Suppressor macrophage treated with lipopolysaccharide for 4 hours (primary cell): ENCODE measurements at regions not wholly inside any gene's neighbourhood (a gene's known extent, or its start where the extent isn't known, plus 50 kb on each side); places are given as distances from the start of the nearest gene placed in this dataset.

Experiments
- DNase-seq: peaks from one replicate; pipeline ENCODE4 v3.0.0-alpha.2; 2020

DNA sequence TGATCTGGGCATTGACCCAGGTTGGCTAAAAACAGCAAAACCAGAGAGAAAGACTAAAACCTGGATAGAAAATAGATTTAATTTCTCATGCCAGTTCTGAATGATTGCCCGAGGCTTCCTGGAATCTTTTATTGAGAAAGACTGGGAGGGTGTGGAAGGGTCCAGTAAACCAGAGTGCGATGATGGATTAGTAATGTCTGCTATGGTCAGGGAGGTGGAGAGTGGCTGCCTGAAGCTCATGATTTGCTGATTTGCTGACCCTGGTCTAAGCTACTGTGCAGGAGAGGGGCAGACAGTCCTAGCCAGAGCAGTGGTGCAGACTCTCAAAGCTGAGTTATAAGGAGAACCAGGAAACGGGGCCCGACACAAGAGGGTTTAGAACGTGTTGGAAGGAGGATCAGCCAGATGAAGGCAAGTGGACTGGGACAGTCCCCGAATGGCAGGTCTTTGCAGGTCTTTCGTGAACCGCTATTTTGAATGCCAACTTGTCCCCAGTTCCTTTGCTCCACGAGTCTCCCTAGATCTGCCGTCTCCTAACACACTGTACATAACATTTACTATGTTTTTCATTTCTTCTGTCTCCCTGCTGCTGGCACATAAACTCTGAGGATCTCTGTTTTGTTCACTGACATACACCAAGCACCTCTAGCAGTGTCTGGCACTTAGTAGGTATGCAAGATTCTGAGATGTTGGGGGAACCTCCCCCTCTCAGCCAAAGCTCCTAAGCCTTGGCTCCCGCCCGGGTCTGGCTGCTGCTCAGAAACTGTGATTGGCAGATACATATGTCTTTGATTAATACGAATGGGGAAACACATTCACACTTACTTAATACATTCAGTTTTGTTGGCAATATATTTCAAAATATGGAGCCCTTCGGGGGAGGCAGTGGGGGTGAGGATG is 237.3 kb upstream of the TNRC6C start:
- DNase-seq: no peak

DNA sequence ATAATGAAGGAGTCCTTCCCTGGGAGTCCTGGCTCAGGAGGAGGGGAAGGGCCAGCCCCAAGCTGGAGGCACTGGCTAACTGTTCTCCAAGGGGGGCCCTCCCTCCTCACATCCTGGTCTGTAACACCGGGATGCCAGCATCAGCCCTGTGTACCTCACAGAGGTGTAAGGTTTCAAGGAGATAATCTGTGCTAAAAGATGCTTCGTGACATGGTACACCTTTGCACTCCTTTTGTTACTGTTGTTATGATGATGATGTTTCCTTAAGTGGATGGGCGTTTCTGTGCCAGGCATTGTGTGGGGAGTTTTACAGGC is 236.7 kb upstream of the TNRC6C start:
- no peak for DNase-seq

DNA sequence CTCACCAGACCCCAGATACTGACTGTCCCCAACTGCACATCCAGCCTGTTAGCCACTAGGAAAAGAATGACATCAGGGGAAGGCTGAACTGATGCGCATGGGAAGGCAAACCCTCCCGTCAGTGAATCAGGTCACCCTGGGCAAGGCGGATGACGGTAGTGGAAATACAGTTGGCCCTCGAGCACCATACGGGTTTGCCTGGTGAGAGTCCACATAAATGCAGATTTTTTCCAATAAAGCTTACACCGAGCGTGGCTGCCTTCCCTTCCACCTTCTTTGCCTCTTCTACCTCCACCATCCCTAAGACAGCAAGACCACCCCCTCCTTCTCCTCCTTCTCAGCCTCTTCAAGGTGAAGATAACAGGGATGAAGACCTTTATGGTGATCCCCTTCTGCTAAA is 236.1 kb upstream of the TNRC6C start:
- DNase-seq: no peak

DNA sequence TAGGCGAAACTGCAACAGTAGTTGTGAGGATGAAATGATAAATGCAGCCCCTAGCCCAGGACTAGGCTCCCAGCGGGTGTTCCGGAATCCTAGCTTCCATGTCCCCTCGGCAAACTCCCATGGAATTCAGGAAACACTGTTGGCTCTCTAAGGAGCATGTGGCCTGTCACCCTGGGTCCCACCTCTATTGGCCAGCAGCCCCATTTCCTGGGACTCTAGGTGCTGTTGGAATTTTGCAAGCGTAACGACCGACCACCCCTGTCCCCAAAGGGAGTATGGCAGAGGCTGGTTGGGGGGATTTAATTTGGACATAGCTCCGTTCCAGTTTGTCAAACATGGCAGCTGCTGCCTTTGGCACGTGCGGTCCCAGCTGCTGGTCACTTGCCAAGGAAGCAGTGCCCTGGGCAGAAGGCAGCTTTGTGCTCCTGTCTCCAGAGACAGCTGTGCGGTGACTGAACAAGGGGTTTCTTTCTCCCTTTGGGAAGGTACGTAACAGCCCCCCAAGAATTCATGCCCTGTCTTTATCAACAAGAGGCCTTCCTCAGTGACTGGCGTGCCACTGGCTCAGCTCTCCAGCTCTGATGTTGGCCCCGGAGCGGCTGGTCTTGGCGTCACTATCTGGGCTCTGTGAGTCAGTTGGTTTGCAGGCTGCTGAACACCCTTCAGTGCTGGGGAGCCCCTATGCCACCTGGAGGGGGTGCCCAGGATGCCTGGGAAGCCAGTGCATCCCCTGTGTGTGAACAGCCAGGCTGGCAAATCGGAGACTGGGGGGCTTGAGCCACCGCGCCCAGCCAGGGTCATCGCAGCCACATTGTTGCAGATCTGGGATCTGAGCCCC is 235.2 kb upstream of the TNRC6C start:
- no peak for DNase-seq

DNA sequence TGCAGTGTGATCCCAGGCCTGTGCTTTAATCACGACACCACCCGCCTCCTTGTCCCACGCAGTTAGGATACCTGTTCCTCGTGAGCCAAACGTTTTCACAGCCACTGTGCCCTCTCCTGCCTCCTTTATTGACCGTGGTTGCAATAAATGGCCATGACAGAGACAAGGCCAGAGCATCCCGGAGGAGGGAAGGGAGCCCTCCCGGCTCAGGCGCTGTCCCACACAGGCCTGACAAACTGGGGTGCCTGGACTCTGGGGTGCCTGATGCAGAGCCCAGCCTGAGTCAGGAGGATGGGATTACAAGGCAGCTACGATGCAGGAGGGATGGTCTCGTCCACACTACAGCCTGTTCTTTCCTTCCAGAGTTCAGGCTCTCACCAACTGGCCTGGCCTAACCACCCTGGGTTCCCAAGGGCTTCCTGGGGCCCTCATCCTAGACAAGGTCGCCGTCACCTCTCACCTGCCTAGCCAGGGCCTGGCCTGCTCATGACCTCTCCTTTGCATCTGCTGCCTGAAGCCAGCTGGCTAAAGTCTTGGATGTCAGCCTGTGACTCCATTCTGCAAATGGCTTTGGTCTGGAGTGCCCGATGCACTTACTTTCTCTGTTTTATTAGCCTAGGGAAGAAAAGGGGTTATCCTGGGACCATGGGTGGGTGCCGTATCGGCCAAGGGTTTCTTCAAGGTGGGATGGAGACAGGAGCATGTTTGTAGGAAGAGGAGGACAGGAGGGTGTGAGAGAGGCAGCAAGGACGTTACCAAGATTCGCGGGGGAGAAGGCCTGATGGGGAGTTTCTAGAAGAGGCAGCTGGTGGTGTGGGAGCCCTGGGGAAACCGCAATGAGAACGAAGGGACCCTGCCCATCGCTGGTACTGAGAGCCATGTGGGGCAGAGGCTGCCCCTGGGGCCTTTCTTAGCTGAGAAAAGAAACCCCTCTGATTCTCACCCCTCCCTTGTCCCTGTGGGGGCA is 234.3 kb upstream of the TNRC6C start:
- no peak for DNase-seq

DNA sequence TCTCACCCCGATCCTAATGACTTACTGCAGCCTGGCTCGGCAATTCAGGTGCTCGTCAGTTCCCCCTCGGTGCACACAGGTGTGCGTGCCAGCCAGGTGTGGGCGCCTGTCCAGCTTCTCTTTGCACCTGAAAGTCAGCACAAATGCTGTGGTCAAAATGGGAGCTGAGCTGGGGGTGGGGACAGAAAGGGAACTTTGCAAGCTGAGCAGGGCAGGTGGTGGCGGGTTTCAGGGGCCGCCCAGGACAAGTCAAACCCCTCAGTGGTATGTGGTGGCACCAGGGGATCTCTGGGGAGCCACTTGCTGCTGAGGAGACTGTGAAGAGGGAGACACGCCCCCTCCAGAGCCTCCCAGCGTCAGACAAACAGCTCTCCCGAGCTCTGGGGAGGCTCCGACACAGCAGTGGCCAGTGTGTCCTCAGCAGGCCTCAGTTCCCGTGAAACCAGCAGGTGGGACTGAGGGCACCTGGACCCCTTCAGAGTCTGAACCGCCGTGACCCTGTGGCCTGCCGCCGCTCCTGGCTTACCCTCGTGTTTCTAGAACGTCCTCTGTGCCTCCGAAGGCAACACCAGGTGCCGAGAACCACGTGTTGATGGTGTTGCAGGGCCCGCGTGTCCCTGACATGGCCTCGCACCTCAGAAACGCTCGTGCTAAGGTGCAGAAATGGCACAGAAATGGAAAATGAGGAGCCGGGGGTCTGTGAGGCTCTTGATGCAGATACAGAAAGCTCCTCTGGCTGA is 233.5 kb upstream of the TNRC6C start:
- no peak for DNase-seq

DNA sequence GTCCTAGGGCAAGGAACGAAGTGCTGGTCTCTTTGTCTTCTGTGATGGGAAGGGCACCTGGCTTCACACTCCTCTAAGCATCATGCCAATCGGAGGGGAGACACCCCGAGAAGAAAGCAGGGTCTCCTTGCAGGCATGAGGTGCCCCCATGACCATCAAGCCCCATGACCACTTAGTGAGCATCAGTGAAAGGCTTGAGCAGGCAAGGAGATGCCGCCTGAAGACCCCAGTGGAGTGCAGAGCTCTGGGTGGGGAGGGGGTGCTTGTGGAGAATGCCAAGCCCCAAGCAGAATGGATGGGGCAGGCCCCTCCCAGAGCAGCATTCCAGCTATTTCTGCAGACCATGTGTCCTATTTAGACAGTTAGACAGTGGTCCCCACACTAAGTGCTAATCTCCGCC is 232.7 kb upstream of the TNRC6C start:
- no peak for DNase-seq

DNA sequence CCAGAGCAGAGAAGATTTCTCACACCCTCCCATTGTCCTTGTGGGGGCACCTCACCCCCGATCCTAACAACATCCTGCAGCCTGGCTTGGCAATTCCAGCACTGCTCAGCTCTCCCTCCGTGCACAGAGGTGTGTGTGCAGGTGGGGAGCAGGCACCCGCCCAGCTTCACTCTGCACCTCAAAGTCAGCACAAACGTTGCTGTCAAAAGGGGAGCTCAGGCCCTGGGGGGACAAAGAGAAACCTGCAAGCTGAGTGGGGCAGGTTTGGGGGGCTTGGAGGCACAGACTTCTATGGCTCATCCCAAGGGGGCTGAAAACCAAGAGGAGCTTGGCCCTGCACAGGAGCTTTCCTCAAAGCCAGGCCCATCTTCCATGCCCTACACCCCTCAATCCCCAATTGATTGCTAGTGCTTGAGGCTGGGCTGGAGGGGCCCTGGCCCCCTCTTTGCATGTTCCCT is 231.9 kb upstream of the TNRC6C start:
- DNase-seq: no peak

DNA sequence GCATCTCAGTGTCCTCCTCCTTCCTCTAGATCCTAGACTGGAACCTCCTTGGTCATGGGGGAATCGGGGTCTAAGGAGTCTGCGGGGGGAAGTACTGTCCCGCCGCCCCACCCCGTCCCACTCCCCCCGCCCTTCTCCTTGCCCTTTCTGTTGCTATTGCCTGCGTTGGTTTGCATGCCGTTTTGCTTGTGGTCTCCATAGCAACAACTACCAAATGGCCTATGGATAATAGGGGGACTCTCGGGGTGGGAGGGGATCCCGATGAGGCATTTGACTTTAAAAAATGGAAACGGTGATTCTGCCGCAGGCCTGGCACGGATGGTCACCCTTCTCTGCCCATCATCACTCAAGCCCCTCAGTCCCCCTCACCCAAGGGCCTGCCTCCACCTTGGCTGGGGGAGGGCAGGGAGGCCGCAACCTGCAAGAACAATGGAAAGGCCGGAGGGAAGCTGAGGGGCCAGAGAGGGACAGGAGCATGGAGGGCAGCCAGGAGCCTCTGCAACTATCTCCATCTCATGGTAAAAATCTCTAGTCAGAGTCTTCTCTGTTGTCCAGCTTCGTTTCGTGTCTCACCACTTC is 231.4 kb upstream of the TNRC6C start:
- DNase-seq: no peak

DNA sequence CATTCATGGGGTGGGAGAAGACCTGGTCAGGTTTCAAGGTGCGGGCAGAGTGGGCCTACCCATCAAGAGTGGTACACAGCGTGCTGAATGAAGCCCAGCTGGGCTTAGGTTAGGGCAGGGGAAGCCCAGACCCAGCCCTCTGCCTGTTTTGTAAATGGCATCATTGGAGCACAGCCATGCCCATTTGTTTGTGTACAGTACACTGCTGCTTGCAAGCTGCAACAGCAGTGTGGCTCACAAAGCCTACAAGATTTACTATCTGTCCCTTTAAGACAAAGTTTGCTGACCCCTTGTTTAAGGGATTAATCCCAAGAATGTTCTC is 230.1 kb upstream of the TNRC6C start:
- DNase-seq: no peak

DNA sequence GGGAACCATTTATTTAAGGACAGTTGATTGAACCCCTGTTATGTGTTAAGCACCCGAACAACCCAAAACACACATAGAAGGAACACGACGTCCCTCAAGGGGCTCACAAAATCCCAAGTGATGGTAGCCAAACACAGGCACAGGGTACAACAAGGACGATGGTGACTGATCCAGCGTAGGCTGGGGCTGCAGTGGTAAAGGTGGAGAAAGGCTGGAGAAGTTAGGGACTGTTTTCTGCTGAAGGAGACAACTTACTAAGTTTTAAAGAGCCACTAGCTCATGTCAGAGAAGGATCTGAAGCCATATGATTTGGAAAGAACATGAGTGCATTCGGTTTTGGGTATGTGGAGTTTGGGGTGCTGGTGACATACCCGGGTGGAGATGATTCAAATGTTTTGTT is 229.6 kb upstream of the TNRC6C start:
- no peak for DNase-seq

DNA sequence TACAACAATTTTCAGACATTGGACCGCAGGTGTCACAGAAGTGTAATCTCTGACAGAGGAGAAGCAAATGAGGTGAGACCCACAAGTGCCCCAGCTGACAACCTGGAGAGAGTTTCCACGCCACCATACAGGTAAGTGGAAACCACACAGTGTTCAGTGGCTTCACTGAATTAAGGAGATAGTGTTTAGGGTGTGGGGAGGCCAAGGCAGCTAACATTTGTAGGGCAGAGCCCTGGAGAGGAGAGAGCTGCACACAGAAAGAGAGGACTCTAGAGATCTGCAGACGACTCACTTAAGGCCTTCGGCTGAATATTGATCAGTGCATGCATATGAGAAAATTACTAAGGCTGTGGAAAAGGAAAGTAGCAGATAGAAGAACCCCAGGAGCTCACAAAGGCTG is 228.9 kb upstream of the TNRC6C start:
- no peak for DNase-seq

DNA sequence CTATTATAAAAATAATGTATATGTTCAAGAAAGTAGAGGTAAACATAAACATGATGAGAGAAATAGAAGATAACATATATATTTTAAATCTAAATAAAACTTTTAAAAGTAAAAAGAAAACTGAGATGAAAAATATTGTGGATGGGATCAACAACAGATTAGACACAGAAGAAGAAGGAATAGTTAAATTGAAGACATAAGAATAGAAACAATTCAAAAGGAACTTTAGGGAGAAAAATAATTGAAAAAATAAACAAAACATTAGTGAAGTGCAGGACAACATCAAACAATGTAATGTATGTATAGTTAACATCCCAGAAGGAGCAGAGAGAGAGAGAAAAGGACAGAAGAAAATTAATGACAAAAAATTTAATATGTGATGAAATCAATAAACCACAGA is 228.1 kb upstream of the TNRC6C start:
- DNase-seq: no peak

DNA sequence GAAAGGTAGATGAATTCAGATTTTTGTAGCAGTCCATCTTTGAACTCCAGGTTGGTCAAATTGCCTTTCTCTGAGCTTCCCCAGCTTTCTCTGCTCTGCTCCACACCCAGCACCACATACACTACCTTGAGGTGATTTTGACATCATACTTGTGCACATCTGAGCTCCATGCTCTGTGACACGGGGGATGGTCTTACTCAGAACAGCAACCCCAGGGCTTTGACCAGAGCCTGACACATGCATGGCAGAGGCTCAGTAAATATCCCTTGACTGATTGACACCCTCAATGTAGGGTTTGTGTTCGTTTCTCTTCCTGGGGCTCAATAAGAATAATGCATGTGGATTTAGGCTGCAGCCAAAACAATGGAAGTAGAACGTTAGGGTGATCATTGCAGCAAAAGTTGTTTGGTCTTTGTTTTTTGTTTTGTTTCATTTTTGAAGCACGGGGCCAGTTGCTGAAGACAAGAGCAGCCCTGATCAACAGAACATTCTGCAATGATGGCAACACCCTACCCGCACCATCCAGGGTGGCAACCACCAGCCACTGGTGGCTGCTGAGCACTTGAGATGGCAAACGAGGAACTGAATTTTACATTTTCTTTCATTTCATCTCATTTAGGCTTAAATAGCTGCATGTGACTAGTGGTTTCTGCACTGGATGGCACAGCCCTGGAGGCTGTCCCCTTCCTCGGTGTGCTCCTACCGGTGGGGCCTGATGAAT is 224.8 kb upstream of the TNRC6C start:
- DNase-seq: no peak

DNA sequence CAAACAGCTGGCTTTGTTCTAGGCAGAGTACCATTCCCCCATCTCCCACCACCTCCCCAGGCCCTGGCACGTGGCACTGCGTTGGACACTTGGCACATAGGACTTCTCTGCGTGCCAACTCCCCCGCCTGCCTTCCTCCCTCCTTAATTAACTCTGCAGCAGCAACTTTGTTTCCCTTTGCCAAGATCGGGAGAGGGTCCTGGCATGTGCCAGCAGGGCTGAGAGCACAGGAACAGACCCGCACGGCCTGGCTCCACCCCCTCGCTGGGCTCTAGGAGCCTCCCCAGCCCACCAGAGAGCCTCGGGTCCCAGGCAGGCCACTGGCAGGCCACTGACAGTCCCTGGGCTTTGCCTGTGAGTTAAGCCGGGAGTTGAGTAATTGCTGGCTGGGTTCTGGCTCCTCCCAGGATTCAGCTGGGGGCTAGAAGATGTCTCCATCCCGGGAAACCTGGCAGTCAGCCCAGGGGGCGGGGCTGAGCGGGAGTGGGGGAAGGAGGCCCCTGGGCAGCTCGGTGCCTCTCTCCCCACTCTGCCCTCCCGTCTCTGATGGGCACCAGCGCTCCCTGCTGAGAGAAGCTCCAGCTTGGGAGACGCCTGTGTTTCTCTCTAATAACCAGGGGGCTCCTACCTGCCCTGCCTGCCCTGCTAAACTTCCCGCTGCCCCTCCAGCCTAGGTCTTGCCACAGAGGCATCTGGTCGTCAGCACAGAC is 224.0 kb upstream of the TNRC6C start:
- no peak for DNase-seq

DNA sequence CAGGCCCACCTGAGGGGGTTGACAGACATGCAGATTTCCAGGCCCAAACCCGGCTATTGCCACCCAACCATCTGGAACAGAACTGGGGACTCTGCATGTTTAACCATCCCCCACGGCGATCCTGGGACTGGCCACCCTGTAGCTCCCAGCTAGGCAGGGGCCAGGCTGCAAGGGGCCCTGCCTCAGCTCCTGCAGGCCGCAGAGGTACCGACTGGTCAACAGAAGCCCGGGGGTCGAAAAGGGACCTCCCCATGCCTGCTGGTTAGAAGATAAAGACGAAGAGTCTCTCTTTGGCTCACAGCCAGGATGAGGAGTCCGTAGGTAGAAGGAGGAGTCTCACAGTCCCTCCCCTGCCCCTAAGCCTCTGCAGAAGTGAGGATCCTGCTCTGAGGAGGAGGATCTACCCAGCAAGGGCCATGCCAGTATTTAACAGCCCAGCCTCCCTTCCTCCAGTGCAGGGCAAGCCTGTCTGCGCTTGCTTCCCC is 223.4 kb upstream of the TNRC6C start:
- DNase-seq: no peak

DNA sequence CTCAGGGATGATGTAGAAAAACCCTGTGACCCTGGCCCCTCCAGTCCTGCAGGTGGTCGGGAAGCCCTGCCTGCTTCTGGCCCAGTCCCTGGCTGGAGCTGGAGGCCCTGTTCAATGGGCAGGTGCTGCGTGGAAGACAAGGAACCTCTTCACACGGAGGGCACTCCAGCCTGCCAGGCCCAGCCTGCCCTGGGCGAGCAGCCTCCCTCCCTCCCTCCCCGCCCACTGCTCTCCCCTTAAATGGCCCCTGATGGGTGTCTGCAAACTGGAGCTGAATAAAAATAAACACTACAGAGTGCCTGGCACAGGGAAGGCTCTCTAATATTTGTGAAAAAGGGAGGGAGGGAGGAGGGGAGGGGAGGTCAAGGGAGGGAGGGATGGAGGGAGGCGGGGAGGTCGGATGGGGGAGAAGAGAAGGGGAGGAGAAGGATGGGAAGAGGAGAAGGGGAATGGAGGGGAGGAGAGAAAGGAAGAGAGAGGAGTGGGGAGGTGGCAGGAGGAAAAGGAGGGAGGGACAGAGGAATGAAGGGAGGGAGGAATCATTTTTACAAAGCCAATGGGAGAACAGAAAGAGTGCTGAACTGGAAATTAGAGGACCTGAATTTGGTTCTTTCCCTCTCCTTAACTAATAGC is 222.8 kb upstream of the TNRC6C start:
- DNase-seq: no peak

DNA sequence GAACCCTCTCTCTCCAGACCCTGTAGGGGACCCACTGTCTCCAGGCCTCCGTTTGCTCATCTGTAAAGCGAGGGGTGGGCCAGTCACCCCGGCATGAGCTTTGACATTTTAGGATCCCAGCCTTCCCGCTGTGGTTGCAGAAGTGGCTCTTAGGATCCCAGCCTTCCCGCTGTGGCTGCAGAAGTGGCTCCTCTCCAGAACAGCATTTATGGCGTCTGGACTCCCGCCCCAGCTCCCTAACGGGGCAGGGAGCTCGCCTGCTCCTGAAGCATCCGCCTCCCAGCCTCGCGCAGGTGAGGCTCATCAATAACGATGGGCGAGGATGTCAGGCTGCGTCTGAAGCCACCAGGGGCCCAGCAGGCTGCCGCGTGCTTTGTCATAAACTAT is 222.3 kb upstream of the TNRC6C start:
- no peak for DNase-seq

DNA sequence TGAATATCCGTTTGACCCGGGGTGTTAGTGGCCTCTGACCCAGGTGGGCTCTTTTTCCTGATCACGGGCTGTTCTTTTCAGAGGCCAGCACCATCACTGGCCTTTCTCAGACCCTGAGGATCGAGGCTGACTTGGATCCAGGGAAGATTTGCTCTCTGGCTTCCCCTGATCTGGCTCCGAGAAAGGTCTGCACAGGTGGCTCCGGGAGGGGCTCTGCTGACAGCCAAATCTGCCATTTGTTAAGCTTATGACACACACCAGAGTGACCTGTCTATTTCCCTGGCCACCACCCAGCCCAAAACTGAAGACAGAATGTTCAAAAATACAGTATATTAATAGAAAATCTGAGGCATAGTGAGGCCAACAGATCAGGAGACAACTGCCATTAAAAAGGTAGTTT is 221.8 kb upstream of the TNRC6C start:
- no peak for DNase-seq
